Spleen (tissue), 7 donors: ENCODE measurements at regions not wholly inside any gene's neighbourhood (a gene's known extent, or its start where the extent isn't known, plus 50 kb on each side); places are given as distances from the start of the nearest gene placed in this dataset.

Source experiments
- POLR2A ChIP-seq, 3 donors: fragments of 450-650 bp; IDR thresholded peaks; one replicate each; pipeline ENCODE4 v1.5.1; 2017; ENCODE audit warnings: antibody characterized with exemption in 3 of 3, mild to moderate bottlenecking in 1 of 3
- TF ChIP-seq, protein P1 (sequence below), 11 experiments: fragments of 200-600 bp in 7 of 11; fragments of 450-650 bp in 4 of 11; sonication (generic) in 4 of 11; IDR thresholded peaks in 8 of 11; conservative IDR thresholded peaks in 3 of 11; 1 replicate in 7 of 11; 2 replicates in 4 of 11; pipeline versions ENCODE4 v1.4.0 to v1.8.0; 2016 to 2021; ENCODE audit warnings: antibody characterized with exemption in 11 of 11, inconsistent platforms in 4 of 11, mild to moderate bottlenecking in 1 of 11
- donor health status: DM: no; HTN: no; CAD: no; lungs with moderate emphysema.
- donor health status: DM: no; HTN: no; CAD: no.
- donor health status: DM: no; HTN: no; CAD: no.

DNA sequence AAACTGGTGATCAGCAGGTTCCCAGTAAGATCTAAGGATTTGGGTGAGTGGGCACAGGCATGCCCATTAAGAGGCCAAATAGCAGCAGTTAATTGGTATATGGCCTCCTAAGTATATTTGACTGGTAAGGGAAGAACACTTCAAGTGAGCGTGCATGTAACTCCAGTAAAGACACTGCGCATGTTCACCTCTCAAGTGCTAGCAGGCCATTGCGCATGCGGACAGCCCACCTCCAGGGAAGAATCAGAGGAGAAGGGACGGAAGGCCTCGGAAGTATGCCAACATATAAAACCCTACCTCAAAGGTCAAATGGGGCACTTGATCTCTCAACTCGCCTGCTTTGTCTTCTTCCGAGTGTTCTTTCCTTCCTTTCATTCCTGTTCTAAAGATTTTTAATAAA is 118.0 kb downstream of the ARL5B start:
- TF ChIP-seq, protein P1, sequence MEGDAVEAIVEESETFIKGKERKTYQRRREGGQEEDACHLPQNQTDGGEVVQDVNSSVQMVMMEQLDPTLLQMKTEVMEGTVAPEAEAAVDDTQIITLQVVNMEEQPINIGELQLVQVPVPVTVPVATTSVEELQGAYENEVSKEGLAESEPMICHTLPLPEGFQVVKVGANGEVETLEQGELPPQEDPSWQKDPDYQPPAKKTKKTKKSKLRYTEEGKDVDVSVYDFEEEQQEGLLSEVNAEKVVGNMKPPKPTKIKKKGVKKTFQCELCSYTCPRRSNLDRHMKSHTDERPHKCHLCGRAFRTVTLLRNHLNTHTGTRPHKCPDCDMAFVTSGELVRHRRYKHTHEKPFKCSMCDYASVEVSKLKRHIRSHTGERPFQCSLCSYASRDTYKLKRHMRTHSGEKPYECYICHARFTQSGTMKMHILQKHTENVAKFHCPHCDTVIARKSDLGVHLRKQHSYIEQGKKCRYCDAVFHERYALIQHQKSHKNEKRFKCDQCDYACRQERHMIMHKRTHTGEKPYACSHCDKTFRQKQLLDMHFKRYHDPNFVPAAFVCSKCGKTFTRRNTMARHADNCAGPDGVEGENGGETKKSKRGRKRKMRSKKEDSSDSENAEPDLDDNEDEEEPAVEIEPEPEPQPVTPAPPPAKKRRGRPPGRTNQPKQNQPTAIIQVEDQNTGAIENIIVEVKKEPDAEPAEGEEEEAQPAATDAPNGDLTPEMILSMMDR (IDR thresholded peaks at IDR 0.05 in 8 of 11, conservative IDR thresholded peaks at IDR 0.05 in 3 of 11), result no peak
- TF ChIP-seq POLR2A (IDR thresholded peaks at IDR 0.05), result no peak
